GM18907 (cell line): ENCODE measurements at regions not wholly inside any gene's neighbourhood (a gene's known extent, or its start where the extent isn't known, plus 50 kb on each side); places are given as distances from the start of the nearest gene placed in this dataset.

Source experiments
- ATAC-seq: cut with Tn5 transposase; IDR thresholded peaks from one replicate; pipeline ENCODE4 v1.9.1; 2021; ENCODE audit warnings: mild to moderate bottlenecking, moderate library complexity; ENCODE audit not compliant: unreplicated experiment

- no peak for ATAC-seq
These were observed 951.1 kb downstream of the FAT4 start for GRCh38 chr4:126265888-126266287.

DNA sequence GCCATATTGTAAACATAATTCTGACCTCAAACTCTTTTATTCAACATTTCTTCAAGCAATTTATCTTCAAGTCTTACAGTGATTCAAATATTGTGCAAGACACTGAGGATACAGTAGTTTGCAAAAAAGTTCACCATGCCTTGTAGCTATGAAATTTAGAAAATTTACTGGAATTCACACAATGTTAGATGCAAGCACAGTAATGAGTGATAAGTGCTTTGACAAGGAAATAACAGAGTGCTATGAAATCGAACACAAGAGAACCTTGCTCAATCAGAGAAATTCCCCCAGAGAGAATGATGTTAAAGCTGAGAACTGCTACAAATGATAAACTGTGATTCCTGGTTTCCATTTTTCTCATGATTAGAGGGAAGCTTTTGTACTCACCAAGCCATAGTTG is 952.9 kb downstream of the FAT4 start:
- no peak for ATAC-seq

GRCh38 chr4:126268106-126268505 is 953.4 kb downstream of the FAT4 start:
- no peak for ATAC-seq

DNA sequence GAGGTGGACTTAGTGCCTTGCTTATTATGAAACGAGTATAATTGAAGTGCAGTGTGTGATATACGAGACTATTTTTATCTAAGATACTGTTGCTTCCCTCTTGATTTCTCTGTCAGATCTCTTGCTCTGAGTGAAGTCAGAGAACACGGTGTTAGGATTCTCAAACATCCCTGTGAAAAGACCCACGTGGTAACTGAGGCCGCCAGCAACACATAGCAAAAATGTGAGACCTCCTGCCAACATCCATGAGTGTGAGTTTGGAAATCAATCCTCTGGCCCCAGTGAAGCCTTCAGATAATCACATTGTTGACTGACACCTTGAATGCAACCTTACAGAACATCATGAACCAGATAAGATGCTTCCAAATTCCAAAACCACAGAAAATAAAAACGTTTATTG is 954.4 kb downstream of the FAT4 start:
- ATAC-seq, result no peak

DNA sequence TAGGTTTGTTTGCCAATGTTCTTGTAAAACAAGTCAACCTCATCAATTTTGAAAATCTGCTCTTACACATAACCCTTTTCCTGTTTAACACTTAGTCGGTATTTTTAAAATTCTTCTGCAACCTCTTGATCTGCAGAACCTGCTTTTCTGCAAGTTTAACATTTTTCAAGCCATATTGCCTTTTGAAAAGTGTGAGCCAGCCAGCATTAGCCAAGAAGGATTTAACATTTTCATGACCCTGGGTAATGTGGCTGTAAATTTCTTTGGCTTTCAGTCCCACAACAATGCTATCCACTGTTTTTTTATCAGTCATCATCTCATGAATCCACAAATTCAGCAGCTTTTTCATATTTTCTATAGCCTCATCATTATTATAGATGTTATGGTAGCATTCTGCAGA is 956.5 kb downstream of the FAT4 start:
- ATAC-seq, result no peak

DNA sequence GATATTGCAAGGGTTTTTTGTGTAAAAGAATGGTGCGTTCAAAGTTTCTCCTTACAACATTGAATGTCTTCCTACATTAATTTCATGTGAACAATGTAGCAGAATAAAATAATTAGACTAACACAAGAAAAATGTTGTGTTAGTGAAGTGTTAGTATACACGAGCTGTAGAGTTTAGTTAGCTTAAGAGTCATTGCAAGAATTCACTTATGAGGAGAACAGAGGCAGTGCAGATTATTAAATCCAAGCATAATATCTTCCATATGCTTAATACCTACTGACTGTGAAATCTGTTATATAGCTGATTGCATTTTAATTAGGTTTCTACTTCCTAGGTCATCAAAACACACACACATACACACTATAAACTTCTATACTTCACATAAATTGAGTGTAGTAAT is 959.0 kb downstream of the FAT4 start:
- ATAC-seq, result no peak

DNA sequence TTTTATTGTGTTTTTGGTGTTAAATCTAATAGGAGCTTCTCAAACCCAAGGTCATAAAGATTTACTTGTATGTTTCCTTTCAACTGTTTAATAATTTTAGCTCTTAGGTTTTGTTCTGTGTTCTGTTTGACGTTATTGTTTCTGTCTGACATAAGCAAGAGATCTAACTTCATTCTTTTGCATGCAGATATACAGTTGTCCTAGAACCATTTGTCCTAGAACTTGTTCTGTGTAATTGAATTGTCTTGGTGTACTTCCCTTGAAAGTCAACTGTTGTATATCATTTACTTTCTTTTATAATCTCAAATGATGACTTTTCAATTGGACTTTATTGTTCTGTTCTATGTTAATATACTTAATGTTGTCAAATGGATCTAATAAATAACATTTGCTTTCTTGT is 977.1 kb downstream of the FAT4 start:
- ATAC-seq, result no peak

DNA sequence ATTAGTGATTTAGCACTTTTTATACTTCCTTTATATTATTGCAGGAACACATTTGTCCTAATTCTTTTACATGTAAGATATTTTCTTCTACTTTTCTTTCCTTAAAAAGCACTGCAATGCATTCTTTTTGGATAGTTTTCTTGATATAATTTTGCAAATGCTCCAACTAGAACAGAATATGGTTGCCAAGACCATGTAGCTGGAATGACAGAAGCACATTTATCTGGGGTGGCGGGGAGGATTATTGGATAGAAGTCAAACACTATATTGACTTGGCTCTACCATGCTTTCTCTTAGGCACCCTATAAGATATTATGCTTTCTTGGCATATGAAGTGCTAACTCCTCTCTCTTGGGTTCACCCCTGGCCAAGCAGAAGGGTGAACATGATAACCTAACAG is 983.5 kb downstream of the FAT4 start:
- no peak for ATAC-seq

- no peak for ATAC-seq
These were observed 991.6 kb downstream of the FAT4 start for GRCh38 chr4:126306152-126306869.

GRCh38 chr4:126318376-126318775 is 1003.6 kb downstream of the FAT4 start:
- no peak for ATAC-seq

- no peak for ATAC-seq
These were observed 1014.2 kb downstream of the FAT4 start for GRCh38 chr4:126328914-126329313.

DNA sequence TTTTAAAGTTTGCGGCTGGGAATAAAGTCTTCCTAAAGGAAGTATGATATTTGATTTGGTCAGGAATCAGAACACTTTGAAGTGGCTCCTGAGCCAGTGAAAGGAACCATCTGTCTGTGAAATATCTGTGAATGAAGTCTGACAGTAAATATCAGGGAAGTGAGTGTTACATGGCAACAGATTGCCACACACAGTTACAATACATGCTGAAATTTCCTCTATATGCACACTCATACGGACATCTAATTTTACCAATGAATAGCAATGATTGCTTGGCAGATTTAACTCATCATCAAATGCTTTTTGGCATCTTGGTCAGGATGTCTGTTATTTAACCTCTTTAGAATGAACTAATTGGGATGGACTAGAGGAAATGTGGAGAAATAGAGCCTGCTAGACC is 1023.8 kb downstream of the FAT4 start:
- ATAC-seq, result no peak

- no peak for ATAC-seq
These were observed 1027.2 kb downstream of the FAT4 start for GRCh38 chr4:126341927-126342326.

DNA sequence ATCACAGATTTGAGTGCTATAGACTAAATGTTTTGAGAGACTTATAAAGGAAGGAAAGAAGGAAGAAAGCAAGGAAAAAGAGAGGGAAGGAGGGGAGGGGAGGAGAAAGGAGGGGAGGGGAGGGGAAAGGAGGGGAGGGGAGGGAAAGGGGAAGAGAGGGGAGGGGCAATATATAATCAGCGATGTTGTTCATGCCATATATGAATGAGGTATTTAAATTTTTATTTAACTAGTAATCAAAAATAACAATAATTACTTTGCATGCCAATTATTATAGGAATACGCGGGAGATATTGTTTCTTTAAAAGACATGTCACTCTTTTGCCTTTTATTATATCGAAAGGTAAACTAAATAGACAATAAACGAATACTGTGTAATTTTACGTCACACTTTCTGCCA is 1029.7 kb downstream of the FAT4 start:
- ATAC-seq, result no peak

- no peak for ATAC-seq
These were observed 1031.9 kb downstream of the FAT4 start for GRCh38 chr4:126346654-126347053.

DNA sequence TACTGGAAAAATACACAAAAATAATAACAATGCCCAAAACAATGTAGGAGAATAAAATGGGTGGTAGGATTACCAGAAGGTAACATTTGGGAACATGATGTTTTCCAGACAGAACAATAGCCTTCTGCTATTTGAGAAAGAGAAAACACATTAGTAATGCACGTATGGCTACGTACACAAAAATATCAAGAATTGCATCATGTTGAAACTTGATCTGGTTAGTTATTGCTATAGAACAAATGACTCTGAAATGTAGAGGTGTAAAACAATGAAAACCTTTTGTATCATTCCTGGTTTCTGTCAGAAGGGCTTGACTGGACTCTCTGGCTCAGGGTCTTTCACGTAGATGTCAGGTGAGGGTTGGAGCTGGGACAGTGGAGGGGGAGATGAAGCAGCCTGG is 1040.0 kb downstream of the FAT4 start:
- ATAC-seq, result no peak

- no peak for ATAC-seq
These were observed 1043.3 kb downstream of the FAT4 start for GRCh38 chr4:126358041-126358440.

- ATAC-seq, result no peak
These were observed 1046.5 kb downstream of the FAT4 start for GRCh38 chr4:126361287-126361686.

DNA sequence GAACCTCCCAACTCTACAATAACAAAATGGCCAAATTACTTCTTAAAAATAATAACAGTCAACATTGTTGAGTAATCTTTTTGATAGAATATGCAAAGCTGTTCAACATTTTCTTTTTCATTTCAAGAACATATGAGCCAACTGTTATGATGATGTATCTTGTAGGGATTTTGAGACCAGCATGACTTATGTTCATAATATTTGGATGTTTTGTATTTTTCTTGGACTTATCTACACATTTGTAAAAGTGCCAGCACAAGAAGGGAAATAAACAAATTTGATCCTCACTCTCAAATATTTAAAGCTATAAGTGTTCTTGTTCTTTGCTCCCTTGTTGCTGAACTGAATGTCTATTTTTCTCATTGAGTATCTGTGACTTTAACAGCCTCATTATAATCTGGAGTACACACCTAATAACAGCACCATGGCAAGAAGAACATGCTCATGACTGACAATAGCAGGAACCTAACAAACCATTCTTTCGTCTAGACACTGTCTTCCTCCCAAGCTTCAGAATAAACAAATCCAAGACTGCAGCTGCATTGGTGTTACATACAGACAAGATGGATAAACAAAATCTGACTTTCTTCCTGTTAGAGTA is 1049.7 kb downstream of the FAT4 start:
- no peak for ATAC-seq

- ATAC-seq, result no peak
These were observed 1054.3 kb downstream of the FAT4 start for GRCh38 chr4:126369076-126369475.

GRCh38 chr4:126372634-126373033 is 1057.9 kb downstream of the FAT4 start:
- ATAC-seq, result no peak

DNA sequence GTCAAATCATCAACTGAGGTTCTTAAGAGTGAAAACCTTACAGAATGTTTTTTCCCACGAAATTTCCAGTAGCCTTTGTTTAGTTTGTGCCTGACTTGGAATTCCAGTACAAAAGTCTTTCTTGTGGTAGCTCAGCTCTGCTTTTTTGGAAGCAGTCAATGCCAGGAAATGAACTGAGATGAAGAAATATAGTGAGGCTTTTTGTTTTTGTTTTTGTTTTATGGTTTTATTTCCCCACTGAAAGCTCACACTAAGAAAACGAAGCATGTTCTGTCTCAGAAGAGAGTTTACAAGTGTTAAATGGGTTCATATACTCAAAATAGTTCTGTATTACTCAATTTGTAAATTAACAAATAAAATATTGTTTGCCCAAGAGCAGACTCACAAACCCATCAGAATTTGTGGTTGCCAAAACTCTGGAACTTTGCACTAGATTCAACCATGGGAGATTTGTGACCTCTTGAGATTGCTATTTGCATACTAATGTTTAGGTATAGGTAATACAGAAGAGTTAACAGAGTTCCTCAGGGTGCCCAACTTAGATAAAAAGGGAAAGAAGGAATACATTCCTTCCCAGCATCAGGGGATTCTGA is 1060.8 kb downstream of the FAT4 start:
- ATAC-seq, result no peak

DNA sequence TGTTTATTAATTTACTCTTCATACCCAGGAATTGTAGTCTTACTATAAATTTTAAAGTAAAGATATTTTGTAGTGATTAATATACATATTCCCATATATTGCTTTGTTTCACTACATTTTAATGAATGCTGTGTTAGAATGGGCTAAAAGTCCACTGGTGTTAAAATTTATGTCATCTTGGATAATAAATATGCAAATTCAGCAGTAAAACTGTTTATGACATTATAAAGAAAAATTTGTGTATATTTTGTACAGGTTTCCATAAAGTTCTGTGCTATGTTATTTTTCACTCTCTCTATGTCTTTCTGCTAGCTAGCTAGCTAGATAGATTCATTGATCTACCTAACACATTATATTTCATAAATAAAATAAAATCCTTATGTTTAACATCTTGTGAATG is 1071.2 kb downstream of the FAT4 start:
- no peak for ATAC-seq
